NCI-H187 treated with DMSO at 0.1 percent for 48 hours (cell line): ENCODE measurements at regions not wholly inside any gene's neighbourhood (a gene's known extent, or its start where the extent isn't known, plus 50 kb on each side); places are given as distances from the start of the nearest gene placed in this dataset.
"Not testable (repeated sequence)": the region's sequence is repeated elsewhere in the genome, so short reads cannot be mapped to it uniquely, and the experiment has no call there.

Experiments
- DNase-seq: peaks from one replicate; lab custom pipeline; 2025; lab: John Stamatoyannopoulos, UW

- DNase-seq, result no peak
These were observed 59.3 kb downstream of the EBLN2 start for GRCh38 chr3:73120710-73121109.

- DNase-seq, result no peak
These were observed 60.3 kb downstream of the EBLN2 start for GRCh38 chr3:73121669-73122331.

DNA sequence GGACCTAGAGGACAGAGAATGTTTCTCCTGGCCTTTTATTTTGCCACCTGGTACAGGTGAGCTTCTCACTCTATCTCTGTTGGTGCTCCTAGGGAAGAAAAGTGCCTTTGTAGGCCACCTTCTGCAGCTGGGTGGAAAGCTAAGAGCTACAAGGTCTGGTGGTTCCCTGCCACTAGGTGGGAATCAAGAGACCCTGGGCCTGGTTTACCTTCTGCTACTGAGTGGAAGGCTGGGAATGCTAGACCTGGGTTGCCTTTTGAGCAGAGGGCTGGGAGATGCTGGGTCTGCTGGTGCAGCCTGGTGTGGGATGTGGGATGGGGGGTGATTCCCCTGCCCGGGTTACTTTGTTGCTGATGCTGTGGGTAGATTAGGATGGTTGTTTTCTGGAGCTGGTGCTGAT, 72.6 kb downstream of the EBLN2 start:
- no peak for DNase-seq

- no peak for DNase-seq
These were observed 75.5 kb downstream of the EBLN2 start for GRCh38 chr3:73136941-73137340.

DNA sequence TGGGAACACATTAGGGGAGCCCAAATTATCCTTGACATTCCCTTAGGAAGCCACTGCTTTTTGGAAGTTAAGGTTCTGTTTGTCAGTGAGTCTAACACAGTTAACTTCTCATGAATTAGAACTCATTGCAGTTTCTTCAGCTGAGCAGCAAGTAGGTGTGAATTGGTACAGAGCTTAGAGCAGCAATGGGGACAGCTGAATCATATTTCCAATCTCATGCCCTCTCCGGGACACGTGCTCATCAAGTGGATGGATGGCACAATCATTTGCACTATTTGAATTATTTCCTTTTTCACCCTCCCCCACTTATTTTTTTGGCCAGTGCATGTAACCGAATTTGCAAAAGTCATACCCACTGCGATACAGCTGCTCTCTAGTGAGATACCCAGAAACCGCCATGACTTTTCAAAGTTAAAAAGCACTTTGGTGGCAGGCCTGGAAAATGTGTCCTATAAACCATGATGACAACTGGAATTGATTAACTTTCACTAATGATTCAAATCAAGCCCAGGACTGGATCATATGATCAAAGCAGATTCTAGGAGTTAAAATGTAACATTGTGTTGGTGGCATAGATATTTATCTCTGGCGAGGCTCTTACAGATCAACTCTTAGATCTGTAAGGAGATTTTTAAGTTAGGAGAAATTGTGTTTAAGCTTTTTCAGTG, 76.4 kb downstream of the EBLN2 start:
- no peak for DNase-seq

- no peak for DNase-seq
These were observed 79.4 kb downstream of the EBLN2 start for GRCh38 chr3:73140772-73141442.

DNA sequence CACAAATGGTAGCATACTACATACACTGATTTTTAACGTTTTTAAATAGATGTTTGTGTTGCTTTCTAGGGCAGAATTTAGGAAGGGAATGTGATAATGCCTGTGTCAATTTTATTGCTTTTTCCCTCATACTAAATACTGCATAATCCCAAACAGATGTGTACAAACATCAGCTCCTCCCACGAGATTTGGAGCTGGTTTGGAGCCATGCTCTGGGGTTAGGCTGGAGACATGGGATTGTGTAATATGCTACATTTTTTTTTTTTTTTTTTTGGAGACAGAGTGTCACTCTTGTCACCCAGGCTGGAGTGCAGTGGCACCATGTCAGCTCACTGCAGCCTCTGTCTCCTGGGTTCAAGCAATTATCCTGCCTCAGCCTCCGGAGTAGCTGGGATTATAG, 80.1 kb downstream of the EBLN2 start:
- no peak for DNase-seq

GRCh38 chr3:73143401-73143800, 81.9 kb downstream of the EBLN2 start:
- DNase-seq, result no peak

GRCh38 chr3:73143821-73144237, 82.4 kb downstream of the EBLN2 start:
- DNase-seq, result peak; percentile 72

- no peak for DNase-seq
These were observed 82.8 kb downstream of the EBLN2 start for GRCh38 chr3:73144276-73144675.

DNA sequence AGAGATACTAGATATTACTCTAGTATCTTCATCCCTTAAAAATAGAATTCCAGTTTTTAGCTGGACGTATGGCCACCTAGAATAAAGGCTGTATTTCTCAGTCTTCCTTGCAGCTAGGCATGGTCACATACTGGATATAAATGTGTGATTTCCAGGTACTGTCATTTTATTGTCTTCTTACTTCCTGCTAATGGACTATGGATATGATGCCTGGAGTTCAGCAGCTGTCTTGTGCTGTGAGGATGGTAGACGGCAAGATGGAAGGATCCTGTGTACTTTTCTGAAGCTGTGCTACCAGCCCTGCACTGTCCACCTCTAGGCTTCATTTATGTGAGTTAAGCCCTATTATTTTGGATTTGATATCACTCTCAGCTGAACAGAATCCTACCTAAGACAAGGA, 83.4 kb downstream of the EBLN2 start:
- DNase-seq, result no peak

DNA sequence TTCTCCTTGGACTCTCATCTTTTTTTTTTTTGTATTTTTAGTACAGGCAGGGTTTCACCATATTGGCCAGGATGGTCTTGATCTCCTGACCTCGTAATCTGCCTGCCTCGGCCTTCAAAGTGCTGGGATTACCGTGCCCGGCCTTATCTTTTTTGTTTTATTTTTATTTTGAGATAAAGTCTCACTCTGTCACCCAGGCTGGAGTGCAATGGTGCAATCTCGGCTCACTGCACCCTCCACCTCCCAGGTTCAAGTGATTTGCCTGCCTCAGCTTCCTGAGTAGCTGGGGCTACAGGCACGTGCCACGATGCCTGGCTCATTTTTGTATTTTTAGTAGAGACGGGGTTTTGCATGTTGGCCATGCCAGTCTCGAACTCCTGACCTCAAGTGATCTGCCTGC, 86.0 kb downstream of the EBLN2 start:
- DNase-seq, result not testable (repeated sequence)

DNA sequence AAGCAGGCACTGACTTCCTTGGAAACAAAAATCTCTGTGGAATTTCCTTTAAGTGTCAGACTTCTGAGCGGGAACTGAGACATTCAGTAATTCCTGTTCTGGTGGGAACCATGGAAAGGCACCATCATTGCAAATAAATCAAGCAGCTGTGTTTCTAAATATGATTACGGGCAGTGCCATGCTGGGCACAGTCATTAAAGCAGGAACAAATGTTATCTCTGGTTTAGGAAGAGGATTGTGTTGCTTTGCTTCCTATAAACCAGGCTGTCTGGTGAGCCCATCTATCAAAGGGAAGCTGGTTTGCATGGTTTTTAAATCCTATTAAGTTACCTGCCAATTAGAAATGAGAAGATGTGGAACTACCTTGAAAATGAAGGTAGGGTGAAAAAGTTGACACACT, 86.7 kb downstream of the EBLN2 start:
- no peak for DNase-seq

DNA sequence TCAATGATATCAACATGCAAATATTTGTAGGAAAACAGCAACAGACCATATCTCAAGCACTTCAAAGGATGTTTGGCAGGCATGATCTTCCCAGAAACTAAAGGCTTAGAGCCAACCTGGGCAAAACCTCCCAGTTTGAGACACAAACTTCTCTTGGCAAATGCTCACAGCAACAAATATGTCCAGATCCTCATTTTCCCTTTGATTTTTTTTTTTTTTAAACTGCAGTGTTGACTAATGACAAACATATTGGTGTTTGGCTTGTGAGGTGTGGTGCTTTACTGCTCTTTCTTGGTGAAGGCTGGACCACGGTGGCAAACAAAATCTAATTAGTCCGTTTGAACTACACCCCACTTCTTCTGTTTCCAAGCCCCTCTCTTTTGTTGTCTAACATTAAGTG, 87.2 kb downstream of the EBLN2 start:
- no peak for DNase-seq

- no peak for DNase-seq
These were observed 89.1 kb downstream of the EBLN2 start for GRCh38 chr3:73150369-73151130.

GRCh38 chr3:73152571-73152970, 91.1 kb downstream of the EBLN2 start:
- DNase-seq, result not testable (repeated sequence)

DNA sequence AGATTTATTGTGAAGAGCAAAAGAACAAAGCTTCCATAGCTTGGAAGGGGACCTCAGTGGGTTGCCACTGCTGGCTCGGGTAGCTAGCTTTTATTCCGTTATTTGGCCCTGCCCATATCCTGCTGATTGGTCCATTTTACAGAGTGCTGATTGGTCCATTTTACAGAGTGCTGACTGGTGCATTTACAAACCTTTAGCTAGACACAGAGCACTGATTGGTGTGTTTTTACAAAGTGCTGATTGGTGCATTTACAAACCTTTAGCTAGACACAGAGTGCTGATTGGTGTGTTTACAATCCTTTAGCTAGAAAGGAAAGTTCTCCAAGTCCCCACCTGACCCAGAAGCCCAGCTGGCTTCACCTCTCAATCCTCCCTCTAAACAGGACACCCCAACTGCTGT, 91.6 kb downstream of the EBLN2 start:
- not testable (repeated sequence) for DNase-seq

GRCh38 chr3:73154261-73154660, 92.8 kb downstream of the EBLN2 start:
- not testable (repeated sequence) for DNase-seq

- not testable (repeated sequence) for DNase-seq
These were observed 94.0 kb downstream of the EBLN2 start for GRCh38 chr3:73155441-73155840.

DNA sequence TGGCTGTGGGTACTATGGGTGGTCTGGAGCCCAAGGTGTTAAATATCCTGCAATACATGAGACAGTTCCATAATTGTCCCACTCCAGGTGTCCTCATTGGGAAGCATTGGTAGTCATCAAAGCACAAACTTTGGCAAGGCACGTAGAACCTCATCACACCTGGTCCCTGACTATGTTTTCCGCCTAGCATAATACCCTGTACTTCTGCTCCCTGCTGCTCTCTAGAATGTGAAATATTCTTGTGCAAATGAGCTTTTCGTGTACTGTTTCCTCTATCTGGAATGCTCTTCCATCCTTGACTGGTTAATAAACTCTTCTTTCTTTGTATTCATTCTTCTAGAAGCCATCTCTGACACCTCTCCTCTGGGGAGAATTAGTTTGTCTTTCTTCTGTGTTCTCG, 103.2 kb downstream of the EBLN2 start:
- no peak for DNase-seq

GRCh38 chr3:73175698-73176097, 114.2 kb downstream of the EBLN2 start:
- no peak for DNase-seq

DNA sequence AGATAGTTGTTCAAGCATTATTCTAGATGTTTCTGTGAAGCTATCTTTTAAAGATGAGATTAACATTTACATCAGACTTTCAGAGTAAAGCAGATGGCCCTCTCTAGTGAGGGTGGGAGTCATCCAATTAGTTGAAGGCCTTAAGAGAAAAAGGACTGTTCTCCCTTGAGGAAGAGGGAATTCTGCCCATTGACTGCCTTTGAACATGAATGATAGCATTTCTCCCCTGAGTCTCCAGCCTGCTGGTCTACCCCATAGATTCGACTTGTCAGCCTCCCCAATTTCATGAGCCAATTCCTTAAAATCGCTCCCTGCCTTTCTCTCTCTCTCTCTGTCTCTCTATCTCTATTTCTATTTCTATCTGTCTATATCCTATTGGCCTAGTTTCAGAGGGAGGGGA, 115.5 kb downstream of the EBLN2 start:
- no peak for DNase-seq

GRCh38 chr3:73177827-73178226, 116.4 kb downstream of the EBLN2 start:
- no peak for DNase-seq
